SK-N-DZ (cell line): ENCODE measurements at regions not wholly inside any gene's neighbourhood (a gene's known extent, or its start where the extent isn't known, plus 50 kb on each side); places are given as distances from the start of the nearest gene placed in this dataset.
"Not testable (repeated sequence)": the region's sequence is repeated elsewhere in the genome, so short reads cannot be mapped to it uniquely, and the experiment has no call there.

Experiments used
- DNase-seq: peaks from one replicate; pipeline ENCODE4 v3.0.0-alpha.2; 2015; ENCODE audit warnings: low spot score

DNA sequence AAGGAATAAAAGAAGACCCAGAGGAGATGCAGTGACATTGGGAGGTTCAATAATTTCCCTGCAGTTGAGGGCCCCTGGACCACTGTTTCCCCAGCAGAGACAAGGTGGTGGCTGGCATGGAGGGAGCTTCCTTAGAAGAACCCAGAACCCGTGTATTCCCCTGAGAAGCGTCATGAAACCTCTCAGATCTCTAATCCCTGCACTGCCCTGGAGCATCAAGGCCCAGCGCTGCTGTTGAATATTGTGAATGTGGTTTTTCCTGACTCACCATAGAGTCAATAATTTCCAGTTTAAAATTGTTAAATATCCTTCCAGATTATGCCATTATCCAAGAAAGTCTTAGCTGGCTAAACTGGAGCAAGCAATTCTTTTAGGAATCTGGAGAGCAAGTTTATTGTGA, 187.2 kb downstream of the LMLN start:
- not testable (repeated sequence) for DNase-seq

DNA sequence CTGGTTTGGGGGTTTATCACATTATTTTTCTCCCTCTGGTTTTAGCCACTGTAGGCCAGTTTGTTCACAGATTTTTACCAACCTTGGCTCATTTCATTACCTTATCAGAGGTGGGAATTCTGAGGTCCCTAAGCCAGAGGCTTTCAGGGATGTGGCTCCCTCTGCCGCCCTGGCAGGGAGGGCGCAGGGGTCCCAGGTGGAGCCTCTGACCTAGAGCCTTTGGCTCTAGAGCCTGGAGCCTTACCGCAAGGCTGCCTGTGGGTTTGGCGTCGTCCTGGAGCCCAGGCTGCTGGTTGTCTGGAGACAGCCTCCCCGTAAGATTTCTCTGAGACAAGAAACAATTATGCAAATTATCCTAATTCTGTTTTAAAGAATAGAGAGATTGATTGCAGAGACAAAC, 188.0 kb downstream of the LMLN start:
- DNase-seq: not testable (repeated sequence)

DNA sequence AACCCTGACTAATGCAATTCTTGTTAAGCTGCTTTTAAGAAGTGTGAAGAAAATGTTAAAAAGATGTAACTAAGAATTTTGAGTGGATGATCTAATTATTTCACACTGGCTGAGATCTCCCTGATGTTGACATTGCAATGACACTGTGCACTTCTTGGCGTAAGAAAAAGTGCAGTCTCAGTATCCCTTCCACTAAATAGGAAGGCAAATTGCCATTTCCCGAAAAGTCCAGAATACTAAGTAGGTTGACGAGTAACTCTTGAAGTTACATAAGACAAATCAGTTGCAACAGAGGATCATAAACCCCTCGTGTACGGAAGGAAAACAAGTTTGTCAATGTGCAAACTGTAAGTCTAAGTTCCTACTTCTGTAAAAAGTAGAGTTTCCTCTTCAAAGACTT, 189.9 kb downstream of the LMLN start:
- DNase-seq: not testable (repeated sequence)

DNA sequence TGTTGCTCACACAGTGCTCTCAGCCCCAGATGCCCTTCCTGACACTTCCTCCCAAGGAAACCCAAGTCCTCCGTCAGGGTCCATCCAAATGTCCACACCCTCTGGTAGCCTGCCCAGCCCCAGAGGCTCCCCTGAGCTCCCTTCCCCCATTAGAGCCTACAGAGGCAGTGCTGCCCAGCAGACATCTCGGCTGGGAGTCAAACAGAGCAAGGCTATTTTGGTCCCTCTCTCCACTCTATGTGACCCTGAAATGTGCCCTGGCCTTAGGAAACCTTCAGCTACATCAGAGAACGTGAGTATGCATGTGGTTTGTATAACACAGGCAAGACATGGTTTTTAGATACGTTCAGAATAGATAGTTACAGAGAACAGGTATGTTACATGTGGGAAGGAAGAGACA, 191.8 kb downstream of the LMLN start:
- DNase-seq: not testable (repeated sequence)

DNA sequence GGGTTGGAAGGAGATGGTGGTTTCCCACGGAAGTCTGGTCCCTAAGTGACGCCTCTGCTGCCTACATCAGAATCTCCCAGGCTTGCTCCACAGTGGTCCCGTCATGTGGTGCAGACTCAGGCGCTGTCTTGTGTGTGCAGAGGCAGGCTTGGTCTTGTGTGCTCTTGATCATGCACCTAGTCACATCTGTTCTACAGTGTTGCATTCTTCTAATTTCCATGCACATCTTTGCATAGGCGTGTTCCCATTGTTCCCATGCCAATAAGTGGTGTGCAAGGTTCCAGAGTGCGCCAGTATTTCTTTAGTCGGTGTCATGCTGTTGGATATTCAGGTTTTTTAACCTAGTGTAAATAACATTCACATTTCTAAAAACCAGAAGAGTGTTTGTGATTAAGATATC, 195.8 kb downstream of the LMLN start:
- DNase-seq: not testable (repeated sequence)

DNA sequence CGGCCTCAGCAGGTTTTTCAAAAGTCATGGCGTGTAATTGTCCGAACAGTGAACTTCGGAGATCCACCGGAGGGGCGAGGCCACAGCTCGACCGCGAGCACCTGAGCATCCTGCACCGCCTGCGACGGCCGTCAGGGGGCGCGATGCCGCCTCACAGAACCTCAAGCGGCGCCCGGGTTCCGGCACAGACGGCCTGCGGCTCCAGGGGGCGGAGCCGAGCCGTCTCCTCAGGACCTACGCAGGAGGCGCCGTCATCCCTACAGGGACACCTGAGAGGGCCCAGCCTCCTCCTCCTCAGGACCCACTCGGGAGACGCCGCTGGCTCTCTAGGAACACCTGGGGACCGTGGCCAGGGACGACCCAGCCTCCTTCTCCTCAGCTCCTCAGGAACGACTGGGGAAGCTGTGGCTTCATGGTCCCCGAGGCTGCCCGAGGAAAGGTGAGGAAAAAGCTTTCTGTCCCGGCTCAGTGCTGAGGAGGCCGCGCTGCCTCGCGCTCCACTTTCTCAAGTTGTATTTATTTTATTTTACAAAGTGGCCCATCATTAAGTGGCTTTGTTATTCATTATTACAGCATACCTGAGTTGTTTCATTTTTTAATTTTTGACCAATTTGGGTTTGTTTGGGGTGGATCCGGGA, 197.3 kb downstream of the LMLN start:
- not testable (repeated sequence) for DNase-seq

DNA sequence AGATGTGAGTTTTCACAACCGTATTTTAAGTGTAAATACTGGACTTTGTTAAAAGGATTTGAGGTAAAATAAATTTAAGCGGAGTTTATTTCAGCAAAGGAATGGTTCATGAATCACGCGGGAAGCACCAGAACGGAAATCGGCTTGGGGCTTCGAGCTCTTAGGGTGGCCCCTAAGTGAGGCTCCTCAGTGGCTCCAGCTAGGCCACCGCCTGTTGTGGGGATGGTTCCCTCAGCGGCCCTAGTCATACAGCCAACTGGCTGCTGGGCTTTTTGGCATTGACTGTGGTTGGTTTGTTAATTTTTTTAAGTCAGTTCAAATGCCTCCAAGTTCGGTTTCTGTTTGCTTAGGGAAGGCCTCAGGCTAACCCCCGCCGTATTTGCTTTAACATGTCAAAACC, 198.0 kb downstream of the LMLN start:
- not testable (repeated sequence) for DNase-seq

DNA sequence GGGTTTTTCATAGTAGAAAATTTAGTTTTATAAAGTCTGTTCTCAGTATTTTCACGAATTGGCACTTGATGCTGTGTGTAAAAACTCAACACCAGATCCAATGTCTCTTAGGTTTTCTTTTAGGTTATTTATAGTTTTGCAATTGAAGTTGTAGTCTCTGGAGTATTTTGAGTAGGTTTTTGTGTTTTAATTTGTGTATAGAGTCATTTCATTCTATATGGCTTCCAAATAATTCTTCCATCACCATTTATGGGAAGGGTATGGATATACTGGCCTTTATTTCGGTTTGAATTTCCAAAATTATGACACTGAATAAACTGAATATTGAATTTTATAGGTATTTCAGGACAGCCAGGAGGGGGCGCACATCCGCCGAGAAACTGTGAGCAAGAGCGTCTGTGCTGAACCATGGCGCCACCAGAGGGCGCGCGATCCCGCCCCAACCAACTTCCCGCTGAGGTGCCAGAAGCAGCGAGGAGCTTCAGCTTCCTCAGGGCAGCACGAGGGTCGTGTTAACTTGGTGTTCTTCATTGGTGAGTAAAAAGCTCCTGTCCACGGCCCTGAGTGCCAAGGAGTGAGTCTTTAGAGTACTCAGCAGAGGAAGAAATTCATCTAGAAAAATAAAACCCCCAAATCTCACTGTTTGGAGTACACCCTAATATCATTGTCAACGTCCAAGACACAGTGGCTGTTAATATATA, 207.5 kb downstream of the LMLN start:
- peak; percentile 78 for DNase-seq

DNA sequence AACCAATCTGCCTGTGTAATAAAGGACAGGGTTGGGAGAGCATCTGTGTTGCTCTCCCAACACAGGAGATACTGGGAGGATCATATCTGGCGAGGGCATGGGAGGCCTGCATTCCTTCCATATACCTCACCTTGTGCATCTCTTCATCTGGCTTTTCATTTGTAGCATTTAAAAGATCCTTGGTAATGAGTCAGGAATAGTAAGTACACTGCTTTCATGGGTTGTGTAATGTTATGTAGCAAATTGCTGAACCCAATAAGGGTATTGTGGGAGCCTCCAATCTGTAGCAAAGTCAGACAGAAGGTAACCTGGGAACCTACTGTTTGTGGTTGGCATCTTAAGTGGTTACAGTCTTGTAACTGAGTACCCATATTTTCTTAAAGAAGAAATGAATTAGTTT, 210.8 kb downstream of the LMLN start:
- not testable (repeated sequence) for DNase-seq

DNA sequence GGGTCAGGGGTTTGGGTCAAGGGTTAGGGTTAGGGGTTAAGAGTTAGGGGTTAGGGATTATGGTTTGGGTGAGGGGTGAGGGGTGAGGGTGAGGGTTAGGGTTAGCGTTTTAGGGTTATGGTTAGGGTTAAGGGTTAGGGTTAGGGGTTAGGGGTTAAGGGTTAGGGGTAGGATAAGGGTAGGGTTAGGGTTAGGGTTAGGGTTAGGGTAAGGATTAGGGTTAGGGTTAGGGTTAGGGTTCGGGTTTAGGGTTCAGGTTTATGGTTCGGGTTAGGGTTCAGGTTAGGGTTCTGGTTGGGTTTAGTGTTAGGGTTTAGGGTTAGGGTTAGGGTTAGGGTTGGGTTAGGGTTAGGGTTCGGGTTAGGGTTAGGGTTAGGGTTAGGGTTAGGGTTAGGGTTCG, 213.1 kb downstream of the LMLN start:
- not testable (repeated sequence) for DNase-seq

DNA sequence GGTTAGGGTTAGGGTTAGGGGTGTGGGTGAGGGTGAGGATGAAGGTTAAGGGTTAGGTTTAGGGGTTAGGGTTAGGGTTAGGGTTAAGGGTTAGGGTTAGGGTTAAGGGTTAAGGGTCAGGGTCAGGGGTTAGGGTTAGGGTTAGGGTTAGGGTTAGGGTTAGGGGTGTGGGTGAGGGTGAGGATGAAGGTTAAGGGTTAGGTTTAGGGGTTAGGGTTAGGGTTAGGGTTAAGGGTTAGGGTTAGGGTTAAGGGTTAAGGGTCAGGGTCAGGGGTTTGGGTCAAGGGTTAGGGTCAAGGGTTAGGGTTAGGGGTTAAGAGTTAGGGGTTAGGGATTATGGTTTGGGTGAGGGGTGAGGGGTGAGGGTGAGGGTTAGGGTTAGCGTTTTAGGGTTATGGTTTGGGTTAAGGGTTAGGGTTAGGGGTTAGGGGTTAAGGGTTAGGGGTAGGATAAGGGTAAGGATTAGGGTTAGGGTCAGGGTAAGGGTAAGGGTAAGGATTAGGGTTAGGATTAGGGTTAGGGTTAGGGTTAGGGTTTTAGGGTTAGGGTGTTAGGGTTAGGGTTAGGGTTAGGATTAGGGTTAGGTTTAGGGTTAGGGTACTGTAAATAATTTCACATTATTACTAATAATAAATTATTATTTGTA, 214.0 kb downstream of the LMLN start:
- DNase-seq: not testable (repeated sequence)
